HepG2 (cell line): ENCODE measurements at regions not wholly inside any gene's neighbourhood (a gene's known extent, or its start where the extent isn't known, plus 50 kb on each side); places are given as distances from the start of the nearest gene placed in this dataset.
"Not testable (repeated sequence)": the region's sequence is repeated elsewhere in the genome, so short reads cannot be mapped to it uniquely, and the experiment has no call there.

Source experiments
- ATF1 ChIP-seq: IDR thresholded peaks from 2 replicates; pipeline ENCODE4 v1.6.1; 2016; ENCODE audit warnings: mild to moderate bottlenecking, control low read depth
- TF ChIP-seq, protein P1 (sequence below): sonication (generic); formaldehyde crosslinking; IDR thresholded peaks from 2 replicates; pipeline ENCODE4 v1.5.0; 2020; ENCODE audit warnings: missing genetic modification reagents

DNA sequence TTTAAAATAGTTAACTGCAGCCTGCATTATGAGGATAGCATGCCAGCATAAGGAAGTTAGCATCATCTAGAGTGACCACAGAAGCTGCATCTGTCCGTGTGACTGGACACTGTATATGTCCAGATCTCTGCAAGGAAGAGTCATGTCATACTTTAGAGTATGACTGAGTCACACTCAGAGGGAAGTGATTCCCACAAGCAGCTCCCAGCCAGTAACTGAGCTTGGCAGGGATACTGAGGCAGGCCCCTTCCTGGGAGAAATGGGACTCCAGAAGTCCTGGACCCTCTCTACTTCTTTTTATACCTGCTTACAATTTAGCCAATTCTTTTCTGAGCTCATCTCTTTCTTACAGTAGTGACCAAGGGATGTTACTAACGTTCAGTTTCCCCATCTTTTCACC lies 2975.9 kb downstream of the RPIA start:
- TF ChIP-seq ATF1: not testable (repeated sequence)
- TF ChIP-seq, protein P1, sequence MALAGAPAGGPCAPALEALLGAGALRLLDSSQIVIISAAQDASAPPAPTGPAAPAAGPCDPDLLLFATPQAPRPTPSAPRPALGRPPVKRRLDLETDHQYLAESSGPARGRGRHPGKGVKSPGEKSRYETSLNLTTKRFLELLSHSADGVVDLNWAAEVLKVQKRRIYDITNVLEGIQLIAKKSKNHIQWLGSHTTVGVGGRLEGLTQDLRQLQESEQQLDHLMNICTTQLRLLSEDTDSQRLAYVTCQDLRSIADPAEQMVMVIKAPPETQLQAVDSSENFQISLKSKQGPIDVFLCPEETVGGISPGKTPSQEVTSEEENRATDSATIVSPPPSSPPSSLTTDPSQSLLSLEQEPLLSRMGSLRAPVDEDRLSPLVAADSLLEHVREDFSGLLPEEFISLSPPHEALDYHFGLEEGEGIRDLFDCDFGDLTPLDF: not testable (repeated sequence)
